ENCODE measurements at regions not wholly inside any gene's neighbourhood (a gene's known extent, or its start where the extent isn't known, plus 50 kb on each side); places are given as distances from the start of the nearest gene placed in this dataset.

DNA sequence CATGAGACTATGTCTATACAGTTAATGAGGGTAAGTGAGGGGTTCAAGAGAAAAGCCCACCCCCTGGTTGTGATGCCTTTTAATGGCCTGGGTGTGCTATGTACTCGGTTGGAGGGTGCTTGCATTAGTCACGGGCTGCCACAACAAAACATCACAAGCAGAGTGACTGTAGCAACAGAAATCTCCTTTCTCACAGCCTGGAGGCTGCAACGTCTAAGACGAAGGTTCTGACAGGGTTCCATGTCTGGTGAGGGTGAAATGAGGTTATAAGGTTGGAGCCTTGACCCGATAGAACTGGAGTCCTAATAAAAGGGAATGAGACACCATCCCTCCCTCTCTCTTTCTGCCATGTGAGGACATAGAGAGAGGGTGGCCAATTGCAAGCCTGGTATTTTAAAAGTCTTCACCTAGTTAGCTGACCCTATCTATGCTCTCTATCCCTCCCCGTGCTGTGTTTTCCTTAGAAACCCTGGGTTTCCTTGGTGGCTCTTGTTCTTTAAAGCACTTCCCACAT is 126.0 kb upstream of the GDF10 start:
- intact Hi-C loops (cut with micrococcal nuclease; ENCODE audit: unreplicated experiment) = no loop called here
- ChIA-PET CTCF (no interaction called here), POLR2A (ENCODE audit: low non-redundant PET) (no interaction called here)
- no peak for DNase-seq (ENCODE audit: low spot score)
- Histone ChIP-seq H3K27me3 (replicated peaks; ENCODE audit: insufficient read depth, low read depth, low read length, poor library complexity) (no peaks in the 10 kb centered on the region), H3K27ac (ENCODE audit: low read depth, low read length, poor library complexity, severe bottlenecking) (peak overlapping the region; percentile 7), H3K9me3 (ENCODE audit: low read depth, low read length, poor library complexity, severe bottlenecking) (no peaks in the 10 kb centered on the region), H3K4me1 (ENCODE audit: insufficient read depth, low read length, poor library complexity, severe bottlenecking) (peaks cover 11% of the 10 kb centered on the region), H3K4me3 (ENCODE audit: low read depth, low read length, poor library complexity, severe bottlenecking) (no peak overlapping the region), H3K36me3 (ENCODE audit: insufficient read depth, low read length, poor library complexity, severe bottlenecking) (no peaks in the 10 kb centered on the region)
- no peak for TF ChIP-seq EZH2 (IDR thresholded peaks at IDR 0.05; ENCODE audit: borderline replicate concordance, low read depth, low read length, poor library complexity, severe bottlenecking)
- TF ChIP-seq, protein P1, sequence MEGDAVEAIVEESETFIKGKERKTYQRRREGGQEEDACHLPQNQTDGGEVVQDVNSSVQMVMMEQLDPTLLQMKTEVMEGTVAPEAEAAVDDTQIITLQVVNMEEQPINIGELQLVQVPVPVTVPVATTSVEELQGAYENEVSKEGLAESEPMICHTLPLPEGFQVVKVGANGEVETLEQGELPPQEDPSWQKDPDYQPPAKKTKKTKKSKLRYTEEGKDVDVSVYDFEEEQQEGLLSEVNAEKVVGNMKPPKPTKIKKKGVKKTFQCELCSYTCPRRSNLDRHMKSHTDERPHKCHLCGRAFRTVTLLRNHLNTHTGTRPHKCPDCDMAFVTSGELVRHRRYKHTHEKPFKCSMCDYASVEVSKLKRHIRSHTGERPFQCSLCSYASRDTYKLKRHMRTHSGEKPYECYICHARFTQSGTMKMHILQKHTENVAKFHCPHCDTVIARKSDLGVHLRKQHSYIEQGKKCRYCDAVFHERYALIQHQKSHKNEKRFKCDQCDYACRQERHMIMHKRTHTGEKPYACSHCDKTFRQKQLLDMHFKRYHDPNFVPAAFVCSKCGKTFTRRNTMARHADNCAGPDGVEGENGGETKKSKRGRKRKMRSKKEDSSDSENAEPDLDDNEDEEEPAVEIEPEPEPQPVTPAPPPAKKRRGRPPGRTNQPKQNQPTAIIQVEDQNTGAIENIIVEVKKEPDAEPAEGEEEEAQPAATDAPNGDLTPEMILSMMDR (conservative IDR thresholded peaks at IDR 0.05; ENCODE audit: low read depth, low read length) = no peak
- BruUV-seq (replicated peaks) = no TSS peak

DNA sequence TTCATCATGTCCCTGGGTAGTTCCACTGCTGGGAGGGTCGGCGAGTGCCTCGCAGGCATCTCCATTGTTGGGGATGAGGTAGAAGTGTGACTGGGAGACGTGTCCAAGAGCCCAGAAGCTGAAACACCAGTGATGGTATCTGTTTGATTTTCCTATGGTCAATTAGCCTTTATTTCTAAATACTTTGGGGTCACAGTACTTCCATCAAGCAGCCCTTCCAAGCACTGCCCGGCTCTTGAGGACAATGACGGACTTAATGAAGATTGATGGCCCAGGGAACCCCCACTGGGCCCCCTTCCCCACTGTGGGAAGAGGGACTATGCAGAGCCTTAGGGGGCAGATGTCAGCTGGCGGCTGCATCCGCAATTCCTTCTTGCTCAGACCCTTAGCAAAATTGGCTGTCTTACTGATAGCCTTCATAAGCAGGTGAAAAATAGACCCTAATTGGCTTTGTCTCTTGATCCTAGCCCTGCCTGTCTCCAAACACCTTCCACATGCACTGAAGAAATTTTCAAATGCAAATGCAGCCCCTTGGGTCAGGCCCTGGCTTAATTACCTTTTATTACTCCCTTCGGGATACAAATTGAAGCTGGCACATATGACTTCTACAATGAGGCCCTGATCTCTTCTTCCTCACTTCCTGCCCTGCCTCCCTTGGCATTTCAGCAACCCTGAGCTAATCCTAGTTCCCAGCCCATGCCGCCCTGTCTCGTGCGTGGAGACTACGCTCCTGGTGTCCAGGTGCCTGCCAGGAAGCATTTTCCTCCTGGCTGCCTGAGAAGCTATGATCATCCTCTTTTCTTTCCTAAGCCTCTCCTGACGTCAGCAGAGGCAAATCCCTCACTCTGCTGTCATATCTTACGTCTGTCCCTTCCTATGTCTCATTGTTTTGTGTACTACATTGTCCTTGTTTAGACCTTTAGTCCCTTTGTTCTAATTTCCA is 124.5 kb upstream of the GDF10 start:
- Histone ChIP-seq H3K36me3 (ENCODE audit: insufficient read depth, low read length, poor library complexity, severe bottlenecking) (no peaks in the 10 kb centered on the region), H3K27ac (ENCODE audit: low read depth, low read length, poor library complexity, severe bottlenecking) (peak overlapping the region; percentile 50), H3K4me1 (ENCODE audit: insufficient read depth, low read length, poor library complexity, severe bottlenecking) (peaks cover 11% of the 10 kb centered on the region), H3K9me3 (ENCODE audit: low read depth, low read length, poor library complexity, severe bottlenecking) (no peaks in the 10 kb centered on the region), H3K27me3 (replicated peaks; ENCODE audit: insufficient read depth, low read depth, low read length, poor library complexity) (no peaks in the 10 kb centered on the region), H3K4me3 (ENCODE audit: low read depth, low read length, poor library complexity, severe bottlenecking) (no peak overlapping the region)
- TF ChIP-seq, protein P1 (conservative IDR thresholded peaks at IDR 0.05; ENCODE audit: low read depth, low read length) = no peak
- no peak for TF ChIP-seq EZH2 (IDR thresholded peaks at IDR 0.05; ENCODE audit: borderline replicate concordance, low read depth, low read length, poor library complexity, severe bottlenecking)
- BruUV-seq (replicated peaks) = no TSS peak
- DNase-seq (ENCODE audit: low spot score) = peak; percentile 45
- ChIA-PET POLR2A (ENCODE audit: low non-redundant PET) (no interaction called here), CTCF (no interaction called here)
- intact Hi-C loops (cut with micrococcal nuclease; ENCODE audit: unreplicated experiment) = no loop called here

DNA sequence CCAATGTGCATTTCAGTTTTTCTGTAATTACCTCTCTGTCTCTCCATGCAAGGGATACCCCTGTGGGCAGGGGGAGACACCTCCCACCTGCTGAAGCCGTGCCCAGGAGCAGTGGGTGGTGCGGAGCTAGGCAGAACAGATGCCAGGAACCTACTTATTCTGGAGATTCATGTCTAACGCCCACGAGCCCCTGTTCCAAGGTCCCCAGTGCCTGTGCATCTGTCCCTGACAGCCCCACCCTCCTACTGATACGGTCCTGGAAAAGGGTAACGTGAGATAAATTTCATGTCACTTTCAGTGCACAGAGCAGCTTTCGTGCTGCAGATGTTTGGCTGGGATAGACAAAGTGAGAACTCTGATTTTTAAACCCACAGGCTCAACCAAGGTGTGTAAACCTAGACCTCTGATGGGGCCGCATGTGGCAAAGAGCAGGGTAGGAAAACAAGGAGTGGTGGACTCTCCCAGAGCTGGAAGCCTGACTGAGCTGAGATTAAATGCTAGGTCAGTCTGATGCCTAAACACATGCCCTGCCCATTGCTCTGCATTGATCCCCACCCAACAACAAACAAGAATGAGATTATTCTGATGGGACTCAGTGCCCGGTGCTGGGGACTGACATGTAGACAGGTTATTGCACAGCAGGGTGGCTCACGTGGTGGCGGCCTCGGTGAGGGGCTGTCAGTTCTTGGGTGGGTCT is 123.6 kb upstream of the GDF10 start:
- Histone ChIP-seq H3K4me3 (ENCODE audit: low read depth, low read length, poor library complexity, severe bottlenecking) (no peak overlapping the region), H3K4me1 (ENCODE audit: insufficient read depth, low read length, poor library complexity, severe bottlenecking) (peaks cover 11% of the 10 kb centered on the region), H3K27me3 (replicated peaks; ENCODE audit: insufficient read depth, low read depth, low read length, poor library complexity) (no peaks in the 10 kb centered on the region), H3K9me3 (ENCODE audit: low read depth, low read length, poor library complexity, severe bottlenecking) (no peaks in the 10 kb centered on the region), H3K36me3 (ENCODE audit: insufficient read depth, low read length, poor library complexity, severe bottlenecking) (no peaks in the 10 kb centered on the region), H3K27ac (ENCODE audit: low read depth, low read length, poor library complexity, severe bottlenecking) (no peak overlapping the region)
- ChIA-PET POLR2A (ENCODE audit: low non-redundant PET) (no interaction called here), CTCF (no interaction called here)
- BruUV-seq (replicated peaks) = no TSS peak
- no peak for DNase-seq (ENCODE audit: low spot score)
- TF ChIP-seq EZH2 (IDR thresholded peaks at IDR 0.05; ENCODE audit: borderline replicate concordance, low read depth, low read length, poor library complexity, severe bottlenecking) = no peak
- TF ChIP-seq, protein P1 (conservative IDR thresholded peaks at IDR 0.05; ENCODE audit: low read depth, low read length) = no peak
- intact Hi-C loops (cut with micrococcal nuclease; ENCODE audit: unreplicated experiment) = no loop called here
